GM23338 (cell line): ENCODE measurements at regions not wholly inside any gene's neighbourhood (a gene's known extent, or its start where the extent isn't known, plus 50 kb on each side); places are given as distances from the start of the nearest gene placed in this dataset.

ENCODE experiments used
- ATAC-seq: fragments of 200-7000 bp; cut with Tn5 transposase; 3 replicates; pipeline ENCODE4 v1.9.1; 2020
- DNase-seq: peaks from one replicate; pipeline ENCODE4 v3.0.0-alpha.2; 2015; ENCODE audit warnings: low spot score
- H2AFZ ChIP-seq: fragments of 200-600 bp; sonication (generic); 2 replicates; pipeline ENCODE4 v1.8.0; 2016; ENCODE audit warnings: antibody characterized with exemption, mild to moderate bottlenecking, moderate library complexity
- H3F3A ChIP-seq: fragments of 200-600 bp; sonication (generic); replicated peaks from 2 replicates; pipeline ENCODE4 v1.8.0; 2017; ENCODE audit warnings: antibody characterized with exemption, mixed run types, low read depth
- H3K27ac ChIP-seq: fragments of 200-600 bp; sonication (generic); 2 replicates; pipeline ENCODE4 v1.6.1; 2016; ENCODE audit warnings: low read depth
- H3K27me3 ChIP-seq: fragments of 200-600 bp; sonication (generic); 2 replicates; pipeline ENCODE4 v1.8.0; 2016; ENCODE audit warnings: mild to moderate bottlenecking, mixed run types, moderate library complexity; ENCODE audit not compliant: insufficient read depth
- H3K36me3 ChIP-seq: fragments of 200-600 bp; sonication (generic); 2 replicates; pipeline ENCODE4 v1.8.0; 2016; ENCODE audit warnings: mild to moderate bottlenecking; ENCODE audit not compliant: insufficient read depth
- H3K4me1 ChIP-seq: fragments of 200-600 bp; sonication (generic); 2 replicates; pipeline ENCODE4 v1.8.0; 2016; ENCODE audit warnings: mild to moderate bottlenecking, moderate library complexity; ENCODE audit not compliant: insufficient read depth
- H3K4me2 ChIP-seq: fragments of 200-600 bp; sonication (generic); 2 replicates; pipeline ENCODE4 v1.7.1; 2017; ENCODE audit warnings: mixed run types
- H3K4me3 ChIP-seq: fragments of 200-600 bp; sonication (generic); 2 replicates; pipeline ENCODE4 v1.6.1; 2016; ENCODE audit warnings: mixed run types
- H3K79me2 ChIP-seq: fragments of 200-600 bp; sonication (generic); replicated peaks from 2 replicates; pipeline ENCODE4 v1.8.0; 2017; ENCODE audit warnings: mild to moderate bottlenecking; ENCODE audit not compliant: insufficient read depth
- H3K9me2 ChIP-seq: fragments of 200-600 bp; sonication (generic); 2 replicates; pipeline ENCODE4 v1.8.0; 2017; ENCODE audit not compliant: insufficient read depth
- H4K20me1 ChIP-seq: fragments of 200-600 bp; sonication (generic); replicated peaks from 2 replicates; pipeline ENCODE4 v1.8.0; 2017; ENCODE audit warnings: mild to moderate bottlenecking; ENCODE audit not compliant: insufficient read depth
- H3K27ac Mint-ChIP-seq: 2 replicates; pipeline ENCODE4 v1.8.0; 2020; ENCODE audit warnings: inconsistent platforms, mild to moderate bottlenecking, moderate library complexity, mixed read lengths
- H3K27me3 Mint-ChIP-seq: 3 replicates; pipeline ENCODE4 v1.8.0; 2022; ENCODE audit warnings: low read depth, mild to moderate bottlenecking, moderate library complexity, mixed read lengths, inconsistent platforms; ENCODE audit not compliant: insufficient read depth, poor library complexity
- H3K36me3 Mint-ChIP-seq: 3 replicates; pipeline ENCODE4 v1.8.0; 2021; ENCODE audit warnings: low read depth, mild to moderate bottlenecking, inconsistent platforms, moderate library complexity, mixed read lengths
- H3K4me1 Mint-ChIP-seq: 3 replicates; pipeline ENCODE4 v1.8.0; 2020; ENCODE audit warnings: mild to moderate bottlenecking, inconsistent platforms, mixed read lengths
- H3K4me3 Mint-ChIP-seq: 3 replicates; pipeline ENCODE4 v1.8.0; 2021; ENCODE audit warnings: moderate library complexity, mild to moderate bottlenecking, inconsistent platforms, mixed read lengths
- H3K9me3 Mint-ChIP-seq: 3 replicates; pipeline ENCODE4 v1.8.0; 2020; ENCODE audit warnings: moderate library complexity, mild to moderate bottlenecking, inconsistent platforms, mixed read lengths
- CTCF ChIP-seq, 2 experiments: fragments of 200-600 bp in 1 of 2; sonication (generic) in 1 of 2; conservative IDR thresholded peaks; 2 replicates each; pipeline versions ENCODE4 v1.5.1 to v1.6.1; 2016 to 2017; ENCODE audit warnings: antibody characterized with exemption in 2 of 2, low read depth in 2 of 2, mild to moderate bottlenecking in 2 of 2, moderate library complexity in 1 of 2
- EZH2 ChIP-seq: fragments of 200-600 bp; sonication (generic); IDR thresholded peaks from one replicate; pipeline ENCODE4 v1.8.0; 2017; ENCODE audit warnings: antibody characterized with exemption, mild to moderate bottlenecking, low read depth; ENCODE audit not compliant: unreplicated experiment
- EZH2phosphoT487 ChIP-seq: fragments of 200-600 bp; sonication (generic); IDR thresholded peaks from one replicate; pipeline ENCODE4 v1.8.1; 2018; ENCODE audit warnings: antibody characterized with exemption; ENCODE audit not compliant: unreplicated experiment
- JUNB ChIP-seq: IDR thresholded peaks from one replicate; pipeline ENCODE4 v1.6.1; 2016; ENCODE audit warnings: antibody characterized with exemption; ENCODE audit not compliant: unreplicated experiment
- POLR2AphosphoS5 ChIP-seq: IDR thresholded peaks from 2 replicates; pipeline ENCODE4 v1.6.1; 2016; ENCODE audit warnings: antibody characterized with exemption, low read depth
- REST ChIP-seq: IDR thresholded peaks from one replicate; pipeline ENCODE4 v1.6.1; 2018; ENCODE audit warnings: antibody characterized with exemption; ENCODE audit not compliant: unreplicated experiment
- STAT1 ChIP-seq: IDR thresholded peaks from one replicate; pipeline ENCODE4 v1.6.1; 2016; ENCODE audit warnings: antibody characterized with exemption; ENCODE audit not compliant: unreplicated experiment
- ZNF114 ChIP-seq: fragments of 250-450 bp; sonication (Bioruptor Pico); IDR thresholded peaks from 2 replicates; pipeline ENCODE4 v1.5.0; 2020; ENCODE audit warnings: mild to moderate bottlenecking, moderate library complexity
- ZNF331 ChIP-seq: fragments of 250-450 bp; sonication (Bioruptor Pico); IDR thresholded peaks from 2 replicates; pipeline ENCODE4 v1.5.0; 2020; ENCODE audit warnings: low read depth, mild to moderate bottlenecking, moderate library complexity
- ZNF462 ChIP-seq: fragments of 250-450 bp; sonication (Bioruptor Pico); IDR thresholded peaks from 2 replicates; pipeline ENCODE4 v1.5.0; 2020; ENCODE audit warnings: mild to moderate bottlenecking, moderate library complexity

- H3K4me1 ChIP-seq = peaks cover 7% of the 10 kb centered on the region
- no peaks in the 10 kb centered on the region for H3K27me3 ChIP-seq
- TF ChIP-seq ZNF114 (CRISPR knock-in tag) = no peak
- no peak for ATAC-seq
- H3K36me3 ChIP-seq = no peaks in the 10 kb centered on the region
- no peaks in the 10 kb centered on the region for H3K79me2 ChIP-seq
- peaks cover 4% of the 10 kb centered on the region; the same call in 2 of the 3 replicates for H3K4me1 Mint-ChIP-seq
- no peaks in the 10 kb centered on the region for H3F3A ChIP-seq
- DNase-seq = no peak
- H3K27me3 Mint-ChIP-seq = no peaks in the 10 kb centered on the region
- no peak overlapping the region for H3K4me3 Mint-ChIP-seq
- H2AFZ ChIP-seq = no peak overlapping the region
- no peak overlapping the region for H3K27ac ChIP-seq
- H3K36me3 Mint-ChIP-seq = peaks cover 3% of the 10 kb centered on the region; the same call in 2 of the 3 replicates
- no peak overlapping the region for H3K27ac Mint-ChIP-seq
- no peak overlapping the region for H3K4me3 ChIP-seq
- 0 out of 2 replicates have a peak, but pooled peaks cover 6% of the 10 kb centered on the region for H3K9me2 ChIP-seq
- no peak overlapping the region for H3K4me2 ChIP-seq
- H4K20me1 ChIP-seq = no peaks in the 10 kb centered on the region
- H3K9me3 Mint-ChIP-seq = no peaks in the 10 kb centered on the region; the same call in none of the 3 replicates
Measured at GRCh38 chr12:42648061-42648460, 58.5 kb upstream of the PRICKLE1 start.

GRCh38 chr12:42643881-42644579 is 54.5 kb upstream of the PRICKLE1 start:
- Histone ChIP-seq H3K27me3 (no peaks in the 10 kb centered on the region), H3F3A (no peaks in the 10 kb centered on the region), H3K79me2 (no peaks in the 10 kb centered on the region), H3K9me2 (no peaks in the 10 kb centered on the region), H3K4me1 (no peaks in the 10 kb centered on the region), H4K20me1 (no peaks in the 10 kb centered on the region), H2AFZ (no peak overlapping the region), H3K4me3 (no peak overlapping the region), H3K27ac (no peak overlapping the region), H3K4me2 (no peak overlapping the region), H3K36me3 (no peaks in the 10 kb centered on the region)
- ATAC-seq = no peak
- peaks cover 2% of the 10 kb centered on the region; the same call in 1 of the 3 replicates for H3K4me1 Mint-ChIP-seq
- H3K36me3 Mint-ChIP-seq = no peaks in the 10 kb centered on the region
- H3K27ac Mint-ChIP-seq = no peak overlapping the region
- peaks cover under 1% of the 10 kb centered on the region for H3K27me3 Mint-ChIP-seq
- H3K9me3 Mint-ChIP-seq = no peaks in the 10 kb centered on the region; the same call in 2 of the 3 replicates
- DNase-seq = no peak
- H3K4me3 Mint-ChIP-seq = no peak overlapping the region
- TF ChIP-seq STAT1 = no peak
- no peak for TF ChIP-seq ZNF331
- no peak for TF ChIP-seq REST
- TF ChIP-seq EZH2phosphoT487 = no peak
- TF ChIP-seq JUNB = no peak
- TF ChIP-seq ZNF462 = no peak
- no peak for TF ChIP-seq CTCF (conservative IDR thresholded peaks at IDR 0.05; ENCODE audit: low read depth in 2 of 2)
- no peak for TF ChIP-seq EZH2
- no peak for TF ChIP-seq POLR2AphosphoS5
